Neural progenitor cell (in vitro differentiated cells): ENCODE measurements at regions not wholly inside any gene's neighbourhood (a gene's known extent, or its start where the extent isn't known, plus 50 kb on each side); places are given as distances from the start of the nearest gene placed in this dataset.

Experiments used
- CTCF ChIP-seq: fragments of 200-600 bp; sonication (generic); IDR thresholded peaks from 2 replicates; pipeline ENCODE4 v1.5.1; 2017; ENCODE audit warnings: antibody characterized with exemption, mild to moderate bottlenecking
- EZH2 ChIP-seq: fragments of 200-600 bp; sonication (generic); IDR thresholded peaks from 2 replicates; pipeline ENCODE4 v1.6.1; 2017; ENCODE audit warnings: antibody characterized with exemption, mild to moderate bottlenecking, moderate library complexity
- EZH2phosphoT487 ChIP-seq: fragments of 200-600 bp; sonication (generic); IDR thresholded peaks from 2 replicates; pipeline ENCODE4 v1.6.1; 2017; ENCODE audit warnings: antibody characterized with exemption

GRCh38 chr2:101622210-101623030, 75.1 kb upstream of the MAP4K4 start:
- TF ChIP-seq CTCF (no peak), EZH2 (no peak), EZH2phosphoT487 (no peak)
